Muscle layer of duodenum (tissue), 2 donors: ENCODE measurements at regions not wholly inside any gene's neighbourhood (a gene's known extent, or its start where the extent isn't known, plus 50 kb on each side); places are given as distances from the start of the nearest gene placed in this dataset.

ENCODE experiments used
- H3K27ac ChIP-seq: one replicate; pipeline ENCODE4 v1.7.0; 2013; ENCODE audit warnings: mild to moderate bottlenecking, low read length
- H3K27me3 ChIP-seq: one replicate; pipeline ENCODE4 v1.7.0; 2013; ENCODE audit warnings: low read depth, mild to moderate bottlenecking, control low read depth, low read length
- H3K36me3 ChIP-seq, 2 donors: one replicate each; pipeline ENCODE4 v1.7.0; 2013; ENCODE audit warnings: low read length in 2 of 2, control low read depth in 1 of 2, mild to moderate bottlenecking in 1 of 2; ENCODE audit not compliant: insufficient read depth in 2 of 2, control insufficient read depth in 1 of 2
- H3K4me1 ChIP-seq, 2 donors: one replicate each; pipeline ENCODE4 v1.7.0; 2013; ENCODE audit warnings: low read length in 2 of 2, mild to moderate bottlenecking in 2 of 2, control low read depth in 1 of 2, moderate library complexity in 1 of 2; ENCODE audit not compliant: insufficient read depth in 2 of 2, control insufficient read depth in 1 of 2
- H3K4me3 ChIP-seq, 2 donors: one replicate each; pipeline ENCODE4 v1.7.0; 2013; ENCODE audit warnings: low read length in 2 of 2, low read depth in 1 of 2, mild to moderate bottlenecking in 1 of 2
- H3K9me3 ChIP-seq, 2 donors: one replicate each; pipeline ENCODE4 v1.7.0; 2013; ENCODE audit warnings: low read length in 2 of 2, control low read depth in 1 of 2, mild to moderate bottlenecking in 1 of 2; ENCODE audit not compliant: control insufficient read depth in 1 of 2
- donor health status: healthy.

- no peak overlapping the region for H3K27ac ChIP-seq
These were observed 277.9 kb upstream of the IRAK1BP1 start for GRCh38 chr6:78589436-78589835.

DNA sequence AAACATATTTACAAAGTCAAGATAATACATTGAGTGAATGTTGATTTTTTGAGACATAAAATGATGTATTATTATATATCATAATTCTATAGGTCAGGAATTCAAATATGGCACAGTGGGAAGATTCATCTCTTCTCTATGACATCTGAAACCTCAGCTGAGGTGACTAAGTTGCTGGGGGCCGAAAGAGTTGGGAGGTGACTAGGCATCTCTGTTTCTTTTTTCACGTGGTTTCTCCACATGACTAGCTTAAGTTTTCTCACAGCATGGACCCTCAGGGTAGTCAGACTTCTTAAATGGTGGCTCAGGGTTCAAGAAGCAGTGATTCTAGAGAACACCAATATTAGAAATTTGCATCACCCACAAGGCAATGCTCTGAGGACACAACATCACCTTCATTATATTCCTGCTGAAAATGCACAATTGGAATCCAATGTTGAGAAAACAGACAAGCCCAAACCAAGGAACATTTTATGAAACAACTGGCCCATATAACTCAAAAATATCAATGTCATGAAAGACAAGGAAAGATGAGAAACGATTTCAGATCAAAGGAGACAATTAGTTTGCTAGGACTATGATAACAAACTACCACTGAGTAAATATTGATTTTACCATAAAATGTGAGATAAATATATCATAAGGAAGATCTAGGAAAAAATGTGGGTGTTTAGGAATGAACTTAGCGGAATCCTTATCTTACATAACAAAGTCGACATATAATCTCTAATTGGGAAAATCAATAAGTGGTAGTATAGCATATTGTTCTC lies 273.3 kb upstream of the IRAK1BP1 start:
- Histone ChIP-seq H3K27ac (no peak overlapping the region), H3K27me3 (no peaks in the 10 kb centered on the region), H3K4me3 (no peak overlapping the region)

More at GRCh38 chr6:78589436-78589835, 277.9 kb upstream of the IRAK1BP1 start:
- H3K9me3 ChIP-seq = no peaks in the 10 kb centered on the region
- no peaks in the 10 kb centered on the region for H3K27me3 ChIP-seq
- no peaks in the 10 kb centered on the region for H3K4me1 ChIP-seq
- no peaks in the 10 kb centered on the region for H3K36me3 ChIP-seq
- H3K4me3 ChIP-seq = no peak overlapping the region

DNA sequence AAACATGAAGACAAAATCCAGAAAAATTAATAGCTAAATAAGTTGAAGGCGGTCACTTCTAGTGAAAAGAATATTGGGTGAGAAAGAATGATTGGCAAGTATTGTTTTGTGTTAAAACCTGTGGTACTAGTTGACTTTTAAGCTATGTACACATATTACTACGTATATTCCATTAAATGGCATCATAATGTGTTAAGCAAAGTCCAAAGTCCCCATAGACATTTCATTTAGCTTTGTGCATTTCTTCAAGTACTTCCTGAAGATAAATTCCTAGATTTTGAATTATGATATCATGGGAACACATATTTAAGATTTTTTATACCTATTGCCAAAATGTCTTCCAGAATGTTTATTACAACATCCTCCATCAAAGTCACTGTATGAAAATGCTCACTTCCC lies 272.7 kb upstream of the IRAK1BP1 start:
- no peaks in the 10 kb centered on the region for H3K36me3 ChIP-seq
- H3K9me3 ChIP-seq = no peaks in the 10 kb centered on the region
- H3K27me3 ChIP-seq = no peaks in the 10 kb centered on the region
- H3K27ac ChIP-seq = no peak overlapping the region
- H3K4me1 ChIP-seq = no peaks in the 10 kb centered on the region
- no peak overlapping the region for H3K4me3 ChIP-seq

More for the DNA sequence above, 273.3 kb upstream of the IRAK1BP1 start:
- H3K4me1 ChIP-seq = no peaks in the 10 kb centered on the region
- no peaks in the 10 kb centered on the region for H3K36me3 ChIP-seq
- H3K9me3 ChIP-seq = no peaks in the 10 kb centered on the region

DNA sequence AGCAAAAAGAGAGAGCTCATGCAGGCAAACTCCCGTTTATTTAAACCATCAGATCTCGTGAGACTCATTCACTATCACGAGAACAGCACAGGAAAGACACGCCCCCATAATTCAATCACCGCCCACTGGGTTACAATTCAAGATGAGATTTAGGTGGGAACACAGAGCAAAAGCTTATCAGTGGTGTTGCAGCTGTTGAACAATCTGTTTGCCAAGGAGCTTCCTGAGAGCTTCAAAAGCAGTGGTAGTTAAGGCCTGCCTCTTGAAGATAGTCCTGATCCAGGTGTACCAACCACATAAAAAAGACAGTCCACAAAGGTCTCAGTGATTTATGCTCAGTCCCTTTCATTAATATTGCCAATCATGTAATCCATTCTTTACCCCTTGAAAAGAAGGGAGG lies 269.4 kb upstream of the IRAK1BP1 start:
- Histone ChIP-seq H3K9me3 (no peaks in the 10 kb centered on the region), H3K36me3 (no peaks in the 10 kb centered on the region), H3K4me3 (no peak overlapping the region), H3K4me1 (no peaks in the 10 kb centered on the region), H3K27ac (no peak overlapping the region), H3K27me3 (no peaks in the 10 kb centered on the region)

DNA sequence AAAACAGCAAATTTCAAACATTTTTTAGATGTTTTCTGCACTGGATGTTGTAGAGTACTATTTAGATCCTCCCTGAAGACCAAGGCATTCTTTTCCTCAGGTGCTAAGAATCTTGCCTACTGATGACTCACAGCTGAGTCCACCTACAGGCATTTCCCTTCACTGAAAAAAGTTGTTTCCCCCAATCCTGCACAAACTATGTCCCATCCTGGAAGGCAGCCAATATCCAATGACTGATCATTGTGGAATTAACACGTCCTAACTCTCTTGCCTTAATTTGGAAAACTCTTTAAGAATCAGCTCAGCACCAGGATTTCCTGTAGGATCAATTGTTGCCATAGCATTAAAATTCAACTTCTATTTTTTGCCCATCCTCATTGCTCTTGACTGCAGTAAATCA lies 268.4 kb upstream of the IRAK1BP1 start:
- no peaks in the 10 kb centered on the region for H3K36me3 ChIP-seq
- no peaks in the 10 kb centered on the region for H3K4me1 ChIP-seq
- H3K9me3 ChIP-seq = no peaks in the 10 kb centered on the region
- H3K27me3 ChIP-seq = no peaks in the 10 kb centered on the region
- H3K4me3 ChIP-seq = no peak overlapping the region
- H3K27ac ChIP-seq = no peak overlapping the region

DNA sequence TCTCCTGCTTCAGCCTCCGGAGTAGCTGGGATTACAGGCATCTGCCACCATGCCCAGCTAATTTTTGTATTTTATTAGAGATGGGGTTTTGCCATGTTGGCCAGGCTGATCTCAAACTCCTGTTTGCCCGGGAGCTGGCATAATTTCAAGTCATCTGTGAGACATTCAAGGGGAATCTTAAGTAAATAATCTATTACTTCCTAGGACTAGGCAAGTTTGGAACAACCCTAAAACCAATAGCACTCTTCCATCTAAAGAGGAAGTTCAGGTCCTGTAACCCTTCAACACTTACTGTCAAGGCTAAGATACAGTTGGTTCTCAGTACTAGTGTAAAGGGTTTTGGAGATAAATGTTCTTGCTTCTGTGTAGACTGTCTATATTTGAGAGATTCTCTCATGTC lies 267.8 kb upstream of the IRAK1BP1 start:
- Histone ChIP-seq H3K9me3 (no peaks in the 10 kb centered on the region), H3K27ac (no peak overlapping the region), H3K36me3 (no peaks in the 10 kb centered on the region), H3K27me3 (no peaks in the 10 kb centered on the region), H3K4me1 (no peaks in the 10 kb centered on the region), H3K4me3 (no peak overlapping the region)

- no peaks in the 10 kb centered on the region for H3K27me3 ChIP-seq
- H3K4me3 ChIP-seq = no peak overlapping the region
- H3K27ac ChIP-seq = no peak overlapping the region
- H3K4me1 ChIP-seq = no peaks in the 10 kb centered on the region
- H3K9me3 ChIP-seq = no peaks in the 10 kb centered on the region
- no peaks in the 10 kb centered on the region for H3K36me3 ChIP-seq
These were observed 261.4 kb upstream of the IRAK1BP1 start for GRCh38 chr6:78605909-78606446.

- Histone ChIP-seq H3K4me3 (no peak overlapping the region), H3K4me1 (no peaks in the 10 kb centered on the region), H3K9me3 (no peaks in the 10 kb centered on the region), H3K27me3 (no peaks in the 10 kb centered on the region), H3K27ac (no peak overlapping the region), H3K36me3 (no peaks in the 10 kb centered on the region)
These were observed 260.2 kb upstream of the IRAK1BP1 start for GRCh38 chr6:78607189-78607588.

DNA sequence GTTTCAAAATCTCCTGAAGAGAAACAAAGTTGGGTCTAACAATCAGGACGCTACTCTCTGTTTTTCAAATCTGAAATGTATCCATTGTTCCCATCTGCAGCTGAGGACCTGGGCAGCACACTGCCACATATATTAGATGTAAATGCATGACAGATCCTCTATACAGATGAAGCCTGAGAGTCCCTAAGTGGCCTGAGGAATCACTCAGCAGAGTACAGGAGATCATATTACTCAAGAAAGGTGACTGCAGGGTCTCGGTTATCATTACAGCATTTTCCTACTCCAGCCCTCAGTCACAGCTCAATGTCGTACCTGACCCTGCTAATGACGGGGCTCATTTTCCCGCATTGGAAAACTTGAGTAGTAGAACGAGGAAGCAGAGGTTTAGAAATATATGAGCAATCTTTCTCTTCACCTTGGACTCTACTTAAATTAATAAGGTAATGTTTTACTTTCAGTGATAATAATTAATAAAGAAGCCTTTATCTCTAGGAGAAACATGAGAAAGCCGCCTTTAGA lies 256.2 kb upstream of the IRAK1BP1 start:
- Histone ChIP-seq H3K9me3 (no peaks in the 10 kb centered on the region), H3K4me1 (no peaks in the 10 kb centered on the region), H3K36me3 (no peaks in the 10 kb centered on the region), H3K4me3 (no peak overlapping the region), H3K27ac (no peak overlapping the region), H3K27me3 (no peaks in the 10 kb centered on the region)

GRCh38 chr6:78611886-78612480 lies 255.4 kb upstream of the IRAK1BP1 start:
- Histone ChIP-seq H3K4me1 (no peaks in the 10 kb centered on the region), H3K4me3 (no peak overlapping the region), H3K27ac (no peak overlapping the region), H3K27me3 (no peaks in the 10 kb centered on the region), H3K9me3 (no peaks in the 10 kb centered on the region), H3K36me3 (no peaks in the 10 kb centered on the region)

DNA sequence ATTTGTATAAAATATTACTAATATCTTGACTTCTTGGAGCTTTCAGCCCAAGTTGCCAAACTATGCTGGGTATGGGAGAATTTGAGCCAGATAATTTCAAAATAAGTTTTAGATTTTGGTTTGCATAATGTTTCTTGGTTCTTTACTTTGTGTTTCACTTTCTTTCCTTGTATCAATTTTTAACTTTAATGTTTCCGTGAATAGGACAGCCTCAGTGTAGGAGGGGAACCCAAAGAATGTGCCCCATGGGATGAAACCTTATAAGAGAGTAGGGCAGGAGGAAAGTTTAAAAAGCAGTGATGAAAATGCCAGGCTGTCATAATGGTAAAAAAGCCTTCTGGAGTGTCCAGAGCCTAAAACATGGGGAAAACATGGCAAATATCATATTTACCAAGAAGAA lies 252.4 kb upstream of the IRAK1BP1 start:
- no peak overlapping the region for H3K4me3 ChIP-seq
- no peaks in the 10 kb centered on the region for H3K9me3 ChIP-seq
- H3K4me1 ChIP-seq = no peaks in the 10 kb centered on the region
- H3K27ac ChIP-seq = no peak overlapping the region
- no peaks in the 10 kb centered on the region for H3K36me3 ChIP-seq
- no peaks in the 10 kb centered on the region for H3K27me3 ChIP-seq
